D341Med (cell line): ENCODE measurements at regions not wholly inside any gene's neighbourhood (a gene's known extent, or its start where the extent isn't known, plus 50 kb on each side); places are given as distances from the start of the nearest gene placed in this dataset.
"Not testable (repeated sequence)": the region's sequence is repeated elsewhere in the genome, so short reads cannot be mapped to it uniquely, and the experiment has no call there.

Source experiments
- DNase-seq: peaks from one replicate; pipeline ENCODE4 v3.0.0; 2012; ENCODE audit warnings: low spot score

- DNase-seq: not testable (repeated sequence)
Observed at GRCh38 chr1:106412321-106412720, 644.2 kb upstream of the PRMT6 start.

DNA sequence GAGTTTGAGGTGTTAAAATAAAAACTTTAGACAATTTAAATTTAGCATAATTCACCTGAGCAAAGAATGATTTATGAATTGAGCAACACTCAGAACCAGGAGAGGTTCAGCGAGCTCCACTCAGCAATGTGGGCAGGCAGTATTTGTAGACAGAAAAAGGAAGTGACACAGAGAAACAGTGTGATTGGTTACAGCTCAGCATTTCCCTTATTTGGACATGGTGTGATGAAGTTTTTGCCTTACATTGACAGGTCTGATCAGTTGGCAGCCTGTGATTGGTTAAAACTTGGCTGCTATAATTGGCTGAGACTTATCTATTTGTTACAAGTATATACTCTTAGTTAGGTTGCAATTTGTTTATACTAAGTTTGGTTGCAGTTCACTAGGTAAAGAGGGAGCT is 621.2 kb upstream of the PRMT6 start:
- DNase-seq: no peak

GRCh38 chr1:106439475-106439874 is 617.0 kb upstream of the PRMT6 start:
- DNase-seq: no peak

DNA sequence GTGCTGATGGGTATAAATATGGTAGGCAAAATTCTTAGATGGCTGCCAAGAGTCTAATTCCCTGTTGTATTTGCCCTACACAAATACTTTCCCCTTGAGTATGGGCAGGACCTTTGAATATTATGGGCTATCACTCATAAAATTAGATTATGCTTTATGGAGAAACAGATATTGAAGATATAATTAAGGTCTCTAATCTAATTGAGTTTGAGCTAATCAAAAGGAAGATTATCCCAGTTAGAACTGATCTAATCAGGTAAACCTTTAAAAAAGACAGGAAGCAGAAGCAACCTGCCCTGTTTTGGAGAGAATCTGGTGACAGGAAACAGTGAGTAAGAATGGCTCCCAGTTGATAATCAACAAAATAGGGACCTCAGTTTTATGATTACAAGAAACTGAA is 609.0 kb upstream of the PRMT6 start:
- DNase-seq: no peak

- DNase-seq: no peak
Observed at GRCh38 chr1:106456832-106457231, 599.6 kb upstream of the PRMT6 start.

- no peak for DNase-seq
Observed at GRCh38 chr1:106457368-106457767, 599.1 kb upstream of the PRMT6 start.

- no peak for DNase-seq
Observed at GRCh38 chr1:106458866-106459265, 597.6 kb upstream of the PRMT6 start.

GRCh38 chr1:106459418-106459817 is 597.1 kb upstream of the PRMT6 start:
- DNase-seq: no peak

DNA sequence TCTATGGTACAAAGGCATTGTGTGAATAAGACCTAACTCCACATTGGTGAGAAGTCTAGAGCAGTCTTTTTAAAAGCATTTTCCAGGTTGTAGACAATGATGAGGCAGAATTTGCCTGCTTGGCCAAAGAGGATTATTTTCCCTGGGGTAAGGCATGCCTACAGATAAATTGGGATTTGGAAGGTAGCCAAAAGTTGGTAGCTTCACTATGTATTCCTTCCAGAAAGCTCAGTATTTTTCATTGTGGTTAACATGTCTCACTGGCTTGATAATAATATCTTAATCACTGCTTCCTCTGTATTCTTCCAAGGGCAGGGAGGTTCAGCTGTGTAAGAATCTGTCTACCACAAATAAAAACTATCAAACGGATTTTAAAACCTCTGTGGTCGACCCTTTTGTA is 590.8 kb upstream of the PRMT6 start:
- DNase-seq: peak; percentile 37

DNA sequence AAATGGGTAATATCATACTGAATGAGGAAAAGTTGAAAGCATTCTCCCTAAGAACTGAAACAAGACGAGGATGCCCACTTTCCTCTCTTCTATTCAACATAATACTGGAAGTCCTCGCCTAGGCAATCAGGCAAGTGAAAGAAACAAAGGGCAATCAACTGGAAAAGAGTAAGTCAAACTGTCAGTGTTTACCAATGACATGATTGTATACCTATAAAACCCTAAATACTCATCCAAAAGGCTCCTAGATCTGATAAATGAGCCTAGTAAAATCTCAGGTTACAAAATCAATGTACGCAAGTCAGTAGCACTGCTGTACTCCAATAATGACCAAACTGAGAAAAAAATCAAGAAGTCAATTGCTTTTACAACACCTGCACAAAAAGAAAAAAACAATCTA is 575.8 kb upstream of the PRMT6 start:
- DNase-seq: no peak

DNA sequence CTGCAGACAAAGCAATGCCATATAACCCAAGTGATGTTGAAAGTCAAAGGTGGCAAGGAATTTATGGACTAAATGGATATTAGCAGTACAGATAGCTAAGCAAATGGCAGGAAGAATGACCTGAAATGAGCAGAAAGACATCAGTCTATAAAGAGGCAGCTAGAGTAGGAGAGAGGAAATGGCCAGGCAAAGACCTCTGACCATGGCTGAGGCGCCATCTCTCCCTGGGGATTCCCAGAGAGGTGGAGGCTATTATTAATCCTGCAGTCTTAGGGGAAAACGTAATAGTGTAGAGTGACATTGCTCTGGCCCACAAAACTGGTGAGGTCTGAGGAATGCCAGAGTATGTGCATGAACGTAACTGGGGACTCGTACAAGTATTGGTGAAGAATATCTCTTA is 563.6 kb upstream of the PRMT6 start:
- no peak for DNase-seq

- no peak for DNase-seq
Observed at GRCh38 chr1:106494646-106495045, 561.8 kb upstream of the PRMT6 start.

- DNase-seq: no peak
Observed at GRCh38 chr1:106498238-106498637, 558.2 kb upstream of the PRMT6 start.

- no peak for DNase-seq
Observed at GRCh38 chr1:106502659-106503058, 553.8 kb upstream of the PRMT6 start.

GRCh38 chr1:106515375-106515774 is 541.1 kb upstream of the PRMT6 start:
- DNase-seq: no peak

- DNase-seq: no peak
Observed at GRCh38 chr1:106517224-106517623, 539.2 kb upstream of the PRMT6 start.

DNA sequence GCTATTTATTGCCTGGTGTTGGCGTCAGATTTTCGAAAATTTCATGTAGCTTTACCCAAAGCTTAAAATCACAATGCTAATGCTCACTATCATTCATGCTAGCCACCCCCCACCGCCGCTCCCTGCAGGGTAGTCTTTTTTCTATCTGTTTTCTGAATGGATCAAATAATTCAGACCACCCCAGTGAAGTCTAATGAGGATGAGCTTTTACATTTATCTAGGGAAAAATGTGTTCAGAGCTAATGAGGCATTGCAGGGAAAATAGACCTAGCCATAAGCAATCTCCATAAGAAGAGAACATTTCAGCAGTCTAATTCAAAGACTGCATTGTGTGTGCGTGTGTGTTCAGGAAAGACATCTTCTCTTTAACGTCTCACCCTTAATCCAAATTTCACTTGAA is 533.0 kb upstream of the PRMT6 start:
- DNase-seq: no peak

DNA sequence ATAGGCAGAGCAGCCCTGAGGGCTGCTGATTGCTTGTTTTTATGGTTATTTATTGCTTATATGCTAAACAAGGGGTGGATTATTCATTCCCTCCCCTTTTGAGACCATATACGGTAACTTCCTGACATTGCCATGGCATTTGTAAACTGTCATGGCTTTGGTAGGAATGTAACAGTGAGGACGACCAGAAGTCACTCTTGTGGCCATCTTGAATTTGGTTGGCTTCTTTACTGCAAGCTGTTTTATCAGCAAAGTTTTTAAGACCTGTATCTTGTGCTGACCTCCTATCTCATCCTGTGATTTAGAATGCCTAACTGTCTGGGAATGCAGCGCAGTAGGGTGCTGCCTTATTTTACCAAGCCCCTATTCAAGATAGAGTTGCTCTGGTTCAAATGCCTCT is 531.8 kb upstream of the PRMT6 start:
- no peak for DNase-seq

GRCh38 chr1:106526650-106527049 is 529.8 kb upstream of the PRMT6 start:
- DNase-seq: no peak

GRCh38 chr1:106534612-106535011 is 521.9 kb upstream of the PRMT6 start:
- DNase-seq: no peak

- no peak for DNase-seq
Observed at GRCh38 chr1:106536741-106537140, 519.7 kb upstream of the PRMT6 start.

- no peak for DNase-seq
Observed at GRCh38 chr1:106548726-106549125, 507.7 kb upstream of the PRMT6 start.

DNA sequence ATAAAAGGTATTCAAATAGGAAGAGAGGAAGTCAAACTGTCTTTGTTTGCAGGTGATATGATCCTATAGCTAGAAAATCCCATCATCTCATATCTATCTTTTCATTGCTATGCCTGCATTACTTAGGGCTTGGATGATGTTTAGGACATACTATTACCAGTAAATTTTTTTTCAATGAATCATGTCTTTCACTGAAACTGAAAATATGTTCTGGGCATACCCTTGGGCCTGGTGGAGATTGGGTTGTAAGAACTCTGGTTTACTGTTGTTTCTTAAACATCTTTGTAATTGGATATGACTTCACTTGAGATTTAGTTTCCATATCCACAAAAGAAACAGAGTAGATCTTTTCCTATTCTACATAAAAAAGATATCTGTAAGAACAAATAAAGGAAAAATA is 502.2 kb upstream of the PRMT6 start:
- DNase-seq: no peak

DNA sequence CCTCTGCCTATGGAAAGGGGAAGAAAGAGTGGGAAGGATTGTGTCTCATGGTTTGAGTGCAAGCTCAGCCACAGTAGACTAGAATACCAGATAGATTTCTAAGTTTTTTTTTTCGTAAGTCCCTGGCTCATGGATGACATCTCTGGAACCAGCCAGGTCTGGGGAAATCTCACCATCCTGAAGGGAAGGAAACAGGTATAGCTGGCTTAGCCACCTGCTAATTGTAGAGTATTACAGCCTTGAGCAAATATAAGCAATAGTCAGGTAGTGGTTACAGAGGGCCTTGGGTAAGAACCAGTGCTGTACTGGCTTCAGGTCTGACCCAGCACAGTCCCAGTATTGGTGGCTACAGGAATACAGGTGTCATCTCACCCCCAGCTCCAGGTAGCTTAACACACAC is 500.9 kb upstream of the PRMT6 start:
- no peak for DNase-seq

DNA sequence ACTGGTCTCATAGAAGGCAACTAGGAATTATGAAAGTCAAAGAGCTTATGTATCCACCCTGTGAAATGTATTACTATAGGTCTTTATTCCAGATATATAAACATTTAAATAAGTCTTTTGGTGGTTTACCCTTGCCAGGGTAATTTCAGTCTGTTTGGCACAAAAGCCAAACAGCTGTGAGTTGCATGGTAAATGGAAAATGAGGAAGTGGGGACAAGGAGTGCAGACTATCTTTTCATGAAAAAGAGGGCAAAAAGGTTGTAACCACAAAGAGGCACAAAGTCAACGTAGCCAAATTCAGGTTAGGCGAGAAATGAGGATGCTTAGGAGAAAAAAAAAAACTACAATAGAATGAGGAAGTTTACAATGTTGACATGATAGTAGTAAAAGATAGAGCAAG is 492.3 kb upstream of the PRMT6 start:
- DNase-seq: no peak
